OCI-LY7 (cell line): ENCODE measurements at regions not wholly inside any gene's neighbourhood (a gene's known extent, or its start where the extent isn't known, plus 50 kb on each side); places are given as distances from the start of the nearest gene placed in this dataset. TPM values are rescaled to one million over a fixed set of nuclear protein-coding genes. Genes with fewer than 3 reads are reported as not detected.

Source experiments
- BruUV-seq: library from RNA; stranded (reverse); fragments of 400-500 nt; replicated peaks from 2 replicates; lab custom pipeline; 2021; lab: Mats Ljungman, UMichigan
- CTCF ChIA-PET: fragments of 300-600 bp; sonication (Branson Sonifier 250); formaldehyde crosslinking; loops from one replicate; lab custom pipeline; 2022; ENCODE audit warnings: antibody characterized with exemption; ENCODE audit not compliant: unreplicated experiment; lab: Charles Lee
- POLR2A ChIA-PET: fragments of 300-600 bp; sonication (Branson Sonifier 250); formaldehyde crosslinking; loops from one replicate; lab custom pipeline; 2022; ENCODE audit warnings: antibody characterized with exemption; lab: Charles Lee
- DNase-seq: peaks from one replicate; pipeline ENCODE4 v3.0.0-alpha.2; 2015; ENCODE audit warnings: low spot score
- H2AFZ ChIP-seq: fragments of 200-600 bp; sonication (generic), shearing (Covaris generic); 2 replicates; pipeline ENCODE4 v1.6.1; 2014; ENCODE audit warnings: mild to moderate bottlenecking, antibody characterized with exemption, low read length, moderate library complexity
- H3K27ac ChIP-seq: fragments of 200-600 bp; sonication (generic); 2 replicates; pipeline ENCODE4 v1.5.1; 2014; ENCODE audit warnings: mixed run types, low read depth, mild to moderate bottlenecking, moderate library complexity, low read length, inconsistent platforms; ENCODE audit not compliant: poor library complexity, severe bottlenecking
- H3K36me3 ChIP-seq: fragments of 200-600 bp; sonication (generic); 2 replicates; pipeline ENCODE4 v1.6.1; 2014; ENCODE audit warnings: mild to moderate bottlenecking, antibody characterized with exemption, low read length, moderate library complexity, mixed read lengths; ENCODE audit not compliant: insufficient read depth
- H3K4me1 ChIP-seq: fragments of 200-600 bp; sonication (generic); 2 replicates; pipeline ENCODE4 v1.5.1; 2014; ENCODE audit warnings: mild to moderate bottlenecking, low read length; ENCODE audit not compliant: insufficient read depth, poor library complexity, severe bottlenecking
- H3K4me2 ChIP-seq: fragments of 200-600 bp; sonication (generic); 2 replicates; pipeline ENCODE4 v1.6.1; 2014; ENCODE audit warnings: mild to moderate bottlenecking, low read length
- H3K4me3 ChIP-seq: fragments of 200-600 bp; sonication (generic); 2 replicates; pipeline ENCODE4 v1.5.1; 2014; ENCODE audit warnings: mild to moderate bottlenecking, low read depth, low read length; ENCODE audit not compliant: poor library complexity, severe bottlenecking
- H3K79me2 ChIP-seq: fragments of 200-600 bp; sonication (generic); 2 replicates; pipeline ENCODE4 v1.6.1; 2016; ENCODE audit warnings: low read depth, mild to moderate bottlenecking, low read length, moderate library complexity, mixed read lengths; ENCODE audit not compliant: insufficient read depth
- H3K9me2 ChIP-seq: fragments of 200-600 bp; sonication (generic); 2 replicates; pipeline ENCODE4 v1.6.1; 2016; ENCODE audit warnings: mild to moderate bottlenecking, low read length, mixed read lengths; ENCODE audit not compliant: insufficient read depth
- H3K9me3 ChIP-seq: fragments of 200-600 bp; sonication (generic); 2 replicates; pipeline ENCODE4 v1.6.1; 2014; ENCODE audit warnings: mild to moderate bottlenecking, mixed run types, low read length, mixed read lengths
- H4K20me1 ChIP-seq: fragments of 200-600 bp; sonication (generic); 2 replicates; pipeline ENCODE4 v1.6.1; 2014; ENCODE audit warnings: mild to moderate bottlenecking, antibody characterized with exemption, low read length, moderate library complexity, mixed read lengths; ENCODE audit not compliant: insufficient read depth
- CTCF ChIP-seq: fragments of 200-600 bp; sonication (generic); conservative IDR thresholded peaks from 2 replicates; pipeline ENCODE4 v1.5.1; 2014; ENCODE audit warnings: mild to moderate bottlenecking, antibody characterized with exemption, low read length, moderate library complexity, mixed read lengths
- EZH2phosphoT487 ChIP-seq: fragments of 200-600 bp; sonication (generic); IDR thresholded peaks from 2 replicates; pipeline ENCODE4 v1.6.1; 2018; ENCODE audit warnings: low read depth, borderline replicate concordance, mild to moderate bottlenecking, mixed run types, antibody characterized with exemption, low read length, moderate library complexity, mixed read lengths
- intact Hi-C: fragments of 100-400 bp; cut with micrococcal nuclease; formaldehyde crosslinking; loops from one replicate; pipeline ENCODE4 v1.10.0; 2022; ENCODE audit not compliant: unreplicated experiment
- small RNA-seq: library from RNA; depleted of rRNA; stranded (forward); fragments of <200 nt; gene quantifications from one replicate; pipeline ENCODE3, GENCODE V24; 2014

GRCh38 chr4:113815826-113816225 lies 54.3 kb upstream of the CAMK2D start:
- H3K4me3 ChIP-seq = no peak overlapping the region
- no peaks in the 10 kb centered on the region for H3K9me3 ChIP-seq
- no peak overlapping the region for H3K27ac ChIP-seq
- H3K9me2 ChIP-seq = no peaks in the 10 kb centered on the region
- no peak overlapping the region for H3K4me2 ChIP-seq
- H2AFZ ChIP-seq = no peak overlapping the region
- no TSS peak for BruUV-seq
- H3K36me3 ChIP-seq = no peaks in the 10 kb centered on the region
- H3K79me2 ChIP-seq = no peaks in the 10 kb centered on the region
- no peak for TF ChIP-seq CTCF
- no peak for TF ChIP-seq EZH2phosphoT487
- ChIA-PET CTCF (interaction anchor here (0.6 kb wide), 1 partner anchor 179 kb away, joined by 3 read pairs; no protein-coding TSS in a partner anchor), POLR2A (interaction anchor here (0.6 kb wide), 1 partner anchor 112 kb away, joined by 3 read pairs; no protein-coding TSS in a partner anchor)
- intact Hi-C loops = no loop called here
- DNase-seq = no peak
- H3K4me1 ChIP-seq = no peaks in the 10 kb centered on the region
- H4K20me1 ChIP-seq = no peaks in the 10 kb centered on the region

- intact Hi-C loops = no loop called here
- no peaks in the 10 kb centered on the region for H3K79me2 ChIP-seq
- H3K36me3 ChIP-seq = no peaks in the 10 kb centered on the region
- no peak overlapping the region for H3K4me3 ChIP-seq
- CTCF ChIA-PET = no interaction called here
- TF ChIP-seq CTCF = no peak
- no peak for TF ChIP-seq EZH2phosphoT487
- H4K20me1 ChIP-seq = no peaks in the 10 kb centered on the region
- H2AFZ ChIP-seq = no peak overlapping the region
- no peak overlapping the region for H3K27ac ChIP-seq
- POLR2A ChIA-PET = interaction anchor here (0.6 kb wide), 1 partner anchor 204 kb away, joined by 3 read pairs; no protein-coding TSS in a partner anchor
- H3K4me2 ChIP-seq = no peak overlapping the region
- H3K9me3 ChIP-seq = no peaks in the 10 kb centered on the region
- H3K4me1 ChIP-seq = no peaks in the 10 kb centered on the region
- H3K9me2 ChIP-seq = no peaks in the 10 kb centered on the region
- no peak for DNase-seq
- BruUV-seq = no TSS peak
Observed at GRCh38 chr4:113811359-113811758, 49.8 kb upstream of the CAMK2D start.

Small RNAs in the stretch of these regions (small RNA-seq; reads per million reads assigned to genes)
- gene AC111193.1 = not detected
